Kidney glomerular epithelial cell (primary cell): ENCODE measurements at regions not wholly inside any gene's neighbourhood (a gene's known extent, or its start where the extent isn't known, plus 50 kb on each side); places are given as distances from the start of the nearest gene placed in this dataset.
A peak's percentile ranks its signal among the peaks of the same experiment; 100 is the strongest.

Experiments
- DNase-seq: peaks from one replicate; lab custom pipeline; 2025; lab: John Stamatoyannopoulos, UW

- DNase-seq = no peak
Observed at GRCh38 chr2:147364597-147364996, 480.2 kb upstream of the ACVR2A start.

DNA sequence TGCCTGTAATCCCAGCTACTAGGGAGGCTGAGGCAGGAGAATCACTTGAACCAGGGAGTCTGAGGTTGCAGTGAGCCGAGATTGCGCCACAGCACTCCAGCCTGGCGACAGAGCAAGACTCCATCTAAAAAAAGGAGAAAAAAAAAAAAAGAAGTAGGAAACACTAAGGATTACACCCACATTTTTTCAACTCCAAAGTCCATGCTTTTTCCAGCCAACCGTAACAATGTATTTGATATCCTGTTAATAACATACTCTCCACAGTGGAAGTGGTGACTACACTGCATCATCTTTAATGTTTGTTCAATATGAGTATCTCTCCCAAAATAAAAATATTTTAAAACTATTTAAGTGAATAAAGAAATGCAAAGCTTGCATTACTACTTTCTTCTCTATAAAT, 481.6 kb upstream of the ACVR2A start:
- DNase-seq = no peak

GRCh38 chr2:147358375-147358774, 486.5 kb upstream of the ACVR2A start:
- DNase-seq = no peak

- DNase-seq = no peak
Observed at GRCh38 chr2:147356157-147356556, 488.7 kb upstream of the ACVR2A start.

GRCh38 chr2:147355706-147356105, 489.1 kb upstream of the ACVR2A start:
- peak; percentile 20 for DNase-seq

GRCh38 chr2:147353072-147353381, 491.8 kb upstream of the ACVR2A start:
- DNase-seq = no peak

GRCh38 chr2:147352264-147353071, 492.4 kb upstream of the ACVR2A start:
- no peak for DNase-seq

- DNase-seq = no peak
Observed at GRCh38 chr2:147351784-147352183, 493.0 kb upstream of the ACVR2A start.

DNA sequence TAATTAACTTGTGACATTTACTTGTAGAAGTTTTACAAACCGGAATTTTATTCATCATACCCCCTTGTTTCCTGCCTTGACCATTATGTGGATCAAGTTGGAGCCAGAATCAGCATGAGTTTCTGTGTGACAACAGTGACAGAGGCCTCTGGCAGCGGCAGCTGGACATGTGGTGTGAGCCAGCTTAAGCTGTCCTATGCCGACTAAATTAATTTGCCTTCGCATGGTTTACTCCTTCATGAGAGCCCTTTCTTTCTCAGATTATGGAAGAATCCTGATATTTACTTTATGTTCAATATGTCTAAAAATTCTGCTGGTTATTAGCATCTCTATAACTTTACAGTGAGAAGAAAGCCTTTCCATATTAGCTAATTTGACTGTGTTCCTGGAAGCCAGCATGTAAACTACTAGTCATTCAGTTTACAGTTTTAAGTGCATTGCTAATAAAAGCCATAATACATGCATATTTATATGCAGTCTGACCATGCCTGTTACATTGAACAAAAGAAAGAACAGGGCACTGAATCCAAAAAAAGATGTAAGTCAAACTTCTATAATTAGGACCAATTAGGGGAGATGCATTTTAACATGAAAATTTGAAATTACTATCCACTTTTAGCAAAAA, 495.8 kb upstream of the ACVR2A start:
- DNase-seq = no peak

- DNase-seq = no peak
Observed at GRCh38 chr2:147346142-147346541, 498.7 kb upstream of the ACVR2A start.

GRCh38 chr2:147345246-147345645, 499.6 kb upstream of the ACVR2A start:
- DNase-seq = no peak

GRCh38 chr2:147342329-147342728, 502.5 kb upstream of the ACVR2A start:
- no peak for DNase-seq

DNA sequence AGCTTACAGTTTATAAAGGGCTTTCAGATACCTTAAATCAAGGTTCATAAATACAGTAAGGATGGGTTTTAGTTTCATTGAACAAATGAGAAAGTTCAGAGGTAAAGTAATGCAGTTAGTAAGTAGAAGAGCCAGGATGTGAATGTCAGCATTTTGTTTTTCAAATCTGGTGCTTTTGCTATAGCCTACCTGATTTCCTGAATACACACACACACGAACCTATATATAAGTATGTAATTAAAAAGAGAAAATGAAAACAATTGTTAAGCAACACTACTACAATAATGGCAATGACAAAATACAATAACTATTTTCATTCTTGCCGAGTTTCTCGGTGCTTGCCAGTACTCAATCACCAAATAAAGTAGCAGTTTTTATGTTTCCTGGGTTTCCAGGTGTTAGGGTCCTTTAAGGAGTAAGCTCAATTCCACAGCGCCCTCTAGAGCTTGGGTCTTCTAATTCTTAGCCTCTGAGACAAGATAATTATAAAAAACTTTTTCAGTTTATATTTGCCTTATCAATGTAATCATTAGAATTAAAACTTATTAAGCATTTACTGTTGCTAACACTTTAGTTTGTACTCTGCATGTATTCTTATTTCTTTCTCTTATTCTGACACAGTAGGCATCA, 512.9 kb upstream of the ACVR2A start:
- peak; percentile 35 for DNase-seq

DNA sequence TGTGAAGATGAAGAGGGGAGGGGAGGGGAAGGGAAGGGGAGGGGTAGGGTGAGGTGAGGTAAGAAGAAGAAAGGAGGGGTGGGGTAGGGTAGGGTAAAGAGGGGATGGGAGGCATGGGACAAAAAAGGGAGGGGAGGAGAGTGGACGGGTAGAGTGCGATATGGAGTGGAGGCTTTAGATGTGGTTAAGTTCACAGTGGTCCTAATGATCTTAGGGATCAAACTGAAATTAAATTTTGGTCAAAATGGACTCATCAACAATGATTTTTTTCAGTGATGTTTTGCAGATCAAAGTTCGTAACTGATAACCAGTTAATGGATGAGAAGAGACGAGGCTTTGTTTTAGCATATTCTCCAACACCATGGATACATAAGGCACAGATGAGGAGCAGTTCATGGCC, 513.9 kb upstream of the ACVR2A start:
- DNase-seq = no peak

GRCh38 chr2:147327613-147328012, 517.2 kb upstream of the ACVR2A start:
- DNase-seq = no peak

DNA sequence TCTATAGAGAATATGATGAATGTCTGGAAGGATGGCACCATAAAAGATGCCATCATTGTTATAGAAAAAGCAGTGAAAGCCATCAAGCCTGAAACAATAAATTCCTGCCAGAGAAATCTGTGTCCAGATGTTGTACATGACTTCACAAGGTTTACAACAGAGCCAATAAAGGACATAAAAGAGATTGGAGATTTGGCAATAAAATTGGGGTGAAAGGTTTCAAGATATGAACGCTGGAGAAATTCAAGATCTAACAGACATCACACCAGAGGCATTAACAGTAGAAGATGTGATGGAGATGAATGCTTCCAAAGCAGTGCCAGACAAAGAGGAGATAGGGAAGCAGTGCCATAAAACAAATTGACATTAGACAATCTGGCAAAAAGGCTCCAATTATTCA, 518.8 kb upstream of the ACVR2A start:
- DNase-seq = no peak

DNA sequence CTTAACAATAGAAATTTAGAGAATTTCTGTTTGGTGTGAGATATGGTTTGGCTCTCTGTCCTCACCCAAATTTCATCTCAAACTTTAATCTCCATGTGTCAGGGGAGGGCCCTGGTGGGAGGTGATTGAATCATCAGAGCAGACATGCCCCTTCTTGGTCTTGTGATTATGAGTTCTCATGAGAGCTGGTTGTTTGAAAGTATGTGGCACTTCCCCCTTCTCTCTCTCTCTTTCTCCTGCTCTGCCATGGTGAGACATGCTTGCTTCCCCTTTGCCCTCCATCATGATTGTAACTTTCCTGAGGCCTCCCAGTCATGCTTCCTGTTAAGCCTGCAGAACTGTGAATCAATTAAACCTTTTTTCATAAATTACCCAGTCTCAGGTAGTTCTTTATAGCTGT, 524.7 kb upstream of the ACVR2A start:
- DNase-seq = no peak

- no peak for DNase-seq
Observed at GRCh38 chr2:147311058-147311430, 533.8 kb upstream of the ACVR2A start.

- DNase-seq = no peak
Observed at GRCh38 chr2:147310335-147311057, 534.3 kb upstream of the ACVR2A start.

DNA sequence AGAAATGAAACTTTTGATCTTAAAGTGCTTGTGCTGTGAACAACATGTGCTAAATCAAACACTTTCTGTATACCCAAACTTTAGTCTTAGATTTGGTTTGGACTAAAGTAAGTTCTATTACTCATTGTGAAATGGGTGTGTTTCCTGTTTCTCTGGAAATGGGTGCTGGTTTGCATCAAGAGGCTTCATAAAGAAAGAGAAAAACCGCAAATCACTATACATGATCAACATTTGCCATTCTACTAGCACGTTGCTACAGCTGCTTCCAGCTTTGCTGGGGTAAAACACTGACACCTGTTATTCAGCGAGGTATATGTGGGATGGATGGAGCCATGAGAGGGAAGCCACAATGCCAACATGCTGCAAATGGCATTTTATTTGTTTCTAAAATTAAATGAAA, 547.0 kb upstream of the ACVR2A start:
- no peak for DNase-seq

GRCh38 chr2:147294825-147295392, 549.9 kb upstream of the ACVR2A start:
- DNase-seq = peak; percentile 52

DNA sequence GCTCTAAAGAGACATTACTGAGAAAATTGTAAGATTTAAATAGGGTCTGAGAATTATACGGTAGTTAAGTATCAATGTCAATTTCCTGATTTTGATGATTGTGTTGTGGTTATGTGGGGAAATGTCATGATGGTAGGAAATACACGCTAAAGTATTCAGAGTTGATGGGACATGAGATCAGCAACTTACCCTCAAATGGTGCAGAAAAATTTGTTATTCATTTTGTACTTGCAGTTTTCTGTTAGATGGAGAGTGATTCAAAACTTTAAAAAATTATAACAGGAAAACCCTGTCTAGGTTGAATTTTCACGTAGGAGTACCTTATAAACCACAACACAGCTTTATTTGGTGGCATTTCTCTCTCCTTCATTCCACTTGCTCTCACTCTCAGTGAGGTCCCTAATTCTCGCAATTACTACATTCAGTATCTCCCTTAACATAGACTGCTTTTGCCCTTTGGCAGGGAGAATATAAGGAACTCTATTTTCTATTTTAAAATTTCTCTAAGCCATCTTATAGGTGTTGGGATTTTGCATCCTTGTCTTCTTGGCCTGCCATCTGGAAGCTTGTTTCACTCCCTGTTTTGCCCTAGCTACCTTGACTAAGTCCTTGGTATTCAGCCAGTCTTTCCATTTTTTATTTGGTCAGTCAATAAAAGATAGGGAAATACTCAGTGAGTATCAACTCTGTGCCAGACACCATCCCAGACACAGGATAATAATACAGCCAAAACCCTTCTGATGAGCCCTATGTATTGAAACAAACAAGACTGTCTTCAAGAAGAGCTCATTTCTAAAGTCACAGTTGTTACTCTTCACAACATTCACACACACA, 550.6 kb upstream of the ACVR2A start:
- DNase-seq = no peak
